PC-9 (cell line): ENCODE measurements at regions not wholly inside any gene's neighbourhood (a gene's known extent, or its start where the extent isn't known, plus 50 kb on each side); places are given as distances from the start of the nearest gene placed in this dataset.

Experiments
- BruUV-seq: library from RNA; stranded (reverse); fragments of 400-500 nt; replicated peaks from 2 replicates; lab custom pipeline; 2021; lab: Mats Ljungman, UMichigan
- CTCF ChIA-PET: fragments of 300-600 bp; sonication (Branson Sonifier 250); formaldehyde crosslinking; loops from one replicate; lab custom pipeline; 2022; ENCODE audit warnings: antibody characterized with exemption; lab: Charles Lee
- POLR2A ChIA-PET: fragments of 300-600 bp; sonication (Branson Sonifier 250); formaldehyde crosslinking; loops from one replicate; lab custom pipeline; 2022; ENCODE audit warnings: antibody characterized with exemption; ENCODE audit not compliant: unreplicated experiment; lab: Charles Lee
- DNase-seq, 2 experiments: peaks; one replicate each; pipeline versions ENCODE4 v3.0.0 to v3.0.0-alpha.2; 2015 to 2022; ENCODE audit warnings: mixed read lengths in 1 of 2
- H2AFZ ChIP-seq: fragments of 200-600 bp; sonication (generic); 2 replicates; pipeline ENCODE4 v1.8.1; 2017; ENCODE audit warnings: antibody characterized with exemption
- H3F3A ChIP-seq: fragments of 200-600 bp; sonication (generic); 2 replicates; pipeline ENCODE4 v1.8.1; 2017; ENCODE audit warnings: antibody characterized with exemption, mild to moderate bottlenecking, low read depth; ENCODE audit not compliant: insufficient read depth
- H3K27ac ChIP-seq: fragments of 200-600 bp; sonication (generic); 2 replicates; pipeline ENCODE4 v1.6.1; 2016; ENCODE audit warnings: mixed run types
- H3K27me3 ChIP-seq: fragments of 200-600 bp; sonication (generic); 2 replicates; pipeline ENCODE4 v1.6.1; 2016; ENCODE audit warnings: low read depth, mixed run types; ENCODE audit not compliant: insufficient read depth
- H3K36me3 ChIP-seq: fragments of 200-600 bp; sonication (generic); 2 replicates; pipeline ENCODE4 v1.6.1; 2016; ENCODE audit warnings: low read depth, mixed run types
- H3K4me1 ChIP-seq: fragments of 200-600 bp; sonication (generic); replicated peaks from 2 replicates; pipeline ENCODE4 v1.6.1; 2016; ENCODE audit warnings: mixed run types; ENCODE audit not compliant: insufficient read depth
- H3K4me2 ChIP-seq: fragments of 200-600 bp; sonication (generic); 2 replicates; pipeline ENCODE4 v1.6.1; 2017; ENCODE audit warnings: mixed run types
- H3K4me3 ChIP-seq: fragments of 200-600 bp; sonication (generic); 2 replicates; pipeline ENCODE4 v1.6.1; 2016; ENCODE audit warnings: mixed run types
- H3K79me2 ChIP-seq: fragments of 200-600 bp; sonication (generic); 2 replicates; pipeline ENCODE4 v1.6.1; 2017; ENCODE audit warnings: low read depth, mixed run types
- H3K9me2 ChIP-seq: fragments of 200-600 bp; sonication (generic); 2 replicates; pipeline ENCODE4 v1.8.1; 2017; ENCODE audit warnings: mild to moderate bottlenecking; ENCODE audit not compliant: insufficient read depth
- H3K9me3 ChIP-seq: fragments of 200-600 bp; sonication (generic); 2 replicates; pipeline ENCODE4 v1.8.1; 2016; ENCODE audit warnings: low read depth; ENCODE audit not compliant: insufficient read depth
- H4K20me1 ChIP-seq: fragments of 200-600 bp; sonication (generic); 2 replicates; pipeline ENCODE4 v1.8.1; 2017; ENCODE audit not compliant: insufficient read depth
- CTCF ChIP-seq: fragments of 200-600 bp; sonication (generic); conservative IDR thresholded peaks from 2 replicates; pipeline ENCODE4 v1.6.1; 2017; ENCODE audit warnings: mixed run types, antibody characterized with exemption, mild to moderate bottlenecking, moderate library complexity
- EZH2 ChIP-seq: fragments of 200-600 bp; sonication (generic); IDR thresholded peaks from 2 replicates; pipeline ENCODE4 v1.8.0; 2017; ENCODE audit warnings: antibody characterized with exemption, low read depth
- intact Hi-C: fragments of 100-400 bp; cut with micrococcal nuclease; formaldehyde crosslinking; loops from one replicate; pipeline ENCODE4 v1.10.0; 2022; ENCODE audit not compliant: unreplicated experiment

- no peaks in the 10 kb centered on the region for H3K9me3 ChIP-seq
- ChIA-PET POLR2A (no interaction called here), CTCF (no interaction called here)
- no peaks in the 10 kb centered on the region for H3K79me2 ChIP-seq
- no TSS peak for BruUV-seq
- H2AFZ ChIP-seq = no peak overlapping the region
- H3K4me3 ChIP-seq = no peak overlapping the region
- H3K27me3 ChIP-seq = no peaks in the 10 kb centered on the region
- no peak overlapping the region for H3K4me2 ChIP-seq
- intact Hi-C loops = no loop called here
- peak in 1 of 2 experiments; percentile 3 for DNase-seq
- H3F3A ChIP-seq = no peaks in the 10 kb centered on the region
- no peak overlapping the region for H3K27ac ChIP-seq
- no peaks in the 10 kb centered on the region for H3K36me3 ChIP-seq
- H3K4me1 ChIP-seq = no peaks in the 10 kb centered on the region
- no peaks in the 10 kb centered on the region; the same call in 1 of the 2 replicates for H3K9me2 ChIP-seq
- TF ChIP-seq EZH2 (no peak), CTCF (no peak)
- H4K20me1 ChIP-seq = no peaks in the 10 kb centered on the region
Measured at GRCh38 chr6:115783402-115784061, 277.2 kb downstream of the FRK start.

- H3K36me3 ChIP-seq = no peaks in the 10 kb centered on the region
- H3K4me3 ChIP-seq = no peak overlapping the region
- H4K20me1 ChIP-seq = no peaks in the 10 kb centered on the region
- no peaks in the 10 kb centered on the region for H3K4me1 ChIP-seq
- no TSS peak for BruUV-seq
- no peaks in the 10 kb centered on the region for H3K27me3 ChIP-seq
- ChIA-PET POLR2A (no interaction called here), CTCF (no interaction called here)
- no peak overlapping the region for H3K4me2 ChIP-seq
- DNase-seq = no peak
- H3K9me2 ChIP-seq = no peaks in the 10 kb centered on the region; the same call in 1 of the 2 replicates
- no peaks in the 10 kb centered on the region for H3K9me3 ChIP-seq
- no peak for TF ChIP-seq CTCF
- no peak for TF ChIP-seq EZH2
- H2AFZ ChIP-seq = no peak overlapping the region
- no peak overlapping the region for H3K27ac ChIP-seq
- no peaks in the 10 kb centered on the region for H3K79me2 ChIP-seq
- H3F3A ChIP-seq = no peaks in the 10 kb centered on the region
- intact Hi-C loops = no loop called here
Measured at GRCh38 chr6:115782612-115783011, 278.1 kb downstream of the FRK start.

- Histone ChIP-seq H3K9me2 (no peaks in the 10 kb centered on the region), H3F3A (no peaks in the 10 kb centered on the region), H3K9me3 (no peaks in the 10 kb centered on the region), H3K79me2 (no peaks in the 10 kb centered on the region), H3K4me3 (no peak overlapping the region), H3K36me3 (no peaks in the 10 kb centered on the region), H3K4me1 (no peaks in the 10 kb centered on the region), H3K27me3 (no peaks in the 10 kb centered on the region), H2AFZ (no peak overlapping the region), H3K4me2 (no peak overlapping the region), H4K20me1 (no peaks in the 10 kb centered on the region), H3K27ac (no peak overlapping the region)
- POLR2A ChIA-PET = no interaction called here
- TF ChIP-seq EZH2 (no peak), CTCF (no peak)
- intact Hi-C loops = no loop called here
- CTCF ChIA-PET = no interaction called here
- DNase-seq = no peak
- BruUV-seq = no TSS peak
Measured at GRCh38 chr6:115773741-115774140, 286.9 kb downstream of the FRK start.
